ENCODE measurements at regions not wholly inside any gene's neighbourhood (a gene's known extent, or its start where the extent isn't known, plus 50 kb on each side); places are given as distances from the start of the nearest gene placed in this dataset.

DNA sequence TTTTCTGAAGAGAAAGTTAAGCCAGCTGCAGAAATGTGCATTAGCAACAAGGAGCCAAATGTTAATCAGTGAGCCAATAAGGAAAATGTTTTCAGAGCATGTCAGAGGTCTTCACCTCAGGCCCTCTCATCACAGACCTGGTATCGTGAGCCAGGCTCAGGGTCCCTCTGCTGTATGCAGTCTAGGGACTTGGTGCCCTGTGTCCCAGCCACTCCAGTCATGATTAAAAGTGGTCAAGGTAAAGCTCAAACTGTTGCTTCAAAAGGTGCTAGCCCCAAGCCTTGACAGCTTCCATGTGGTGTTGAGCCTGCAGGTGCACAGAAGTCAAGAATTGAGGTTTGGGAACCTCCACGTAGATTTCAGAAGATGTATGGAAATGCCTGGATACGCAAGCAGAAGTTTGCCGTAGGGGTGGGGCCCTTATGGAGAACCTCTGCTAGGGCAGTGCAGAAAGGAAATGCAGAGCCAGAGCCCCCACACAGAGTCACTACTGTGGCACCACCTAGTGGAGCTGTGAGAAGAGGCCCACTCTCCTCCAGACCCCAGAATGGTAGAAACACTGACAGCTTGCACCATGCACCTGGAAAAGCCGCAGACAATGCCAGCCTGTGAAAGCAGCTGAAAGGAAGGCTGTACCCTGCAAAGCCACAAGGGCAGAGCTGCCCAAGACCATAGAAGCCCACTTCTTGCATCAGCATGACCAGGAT is 1128.7 kb downstream of the AMY1C start:
- TF ChIP-seq POLR2AphosphoS5 (IDR thresholded peaks at IDR 0.05), result no peak
- TF ChIP-seq EP300 (IDR thresholded peaks at IDR 0.05), result no peak
